Mucosa of descending colon (tissue), 3 donors: ENCODE measurements at regions not wholly inside any gene's neighbourhood (a gene's known extent, or its start where the extent isn't known, plus 50 kb on each side); places are given as distances from the start of the nearest gene placed in this dataset.

Source experiments
- ATAC-seq: fragments of 200-7000 bp; cut with Tn5 transposase; one replicate; pipeline ENCODE4 v1.9.1; 2020; ENCODE audit warnings: mild to moderate bottlenecking, moderate library complexity
- DNase-seq, 3 donors: peaks; one replicate each; pipeline ENCODE4 v3.0.0-alpha.2; 2020
- H3K36me3 ChIP-seq: fragments of 200-600 bp; one replicate; pipeline ENCODE4 v1.8.0; 2021; ENCODE audit warnings: low read depth, mild to moderate bottlenecking
- H3K4me1 ChIP-seq: fragments of 200-600 bp; one replicate; pipeline ENCODE4 v1.8.0; 2021; ENCODE audit warnings: low read depth, mild to moderate bottlenecking
- H3K4me3 ChIP-seq: fragments of 200-600 bp; one replicate; pipeline ENCODE4 v1.8.0; 2021; ENCODE audit warnings: mild to moderate bottlenecking
- H3K9me3 ChIP-seq: fragments of 200-600 bp; one replicate; pipeline ENCODE4 v1.8.0; 2021; ENCODE audit warnings: mild to moderate bottlenecking
- intact Hi-C, 2 donors: fragments of 100-400 bp; cut with DNase I in 1 of 2; cut with micrococcal nuclease in 1 of 2; formaldehyde crosslinking; loops; one replicate each; pipeline versions ENCODE4 v1.11.0 to v1.11.1; 2022; cut with DNase I, micrococcal nuclease
- TF ChIP-seq, protein P1 (sequence below): fragments of 200-600 bp; IDR thresholded peaks from one replicate; pipeline ENCODE4 v1.8.0; 2022; ENCODE audit warnings: antibody characterized with exemption, mild to moderate bottlenecking
- donor health status: DM: no; HTN: no; CAD: no; lungs with moderate emphysema.
- donor health status: DM: no; HTN: no; CAD: no.
- donor health status: DM: no; HTN: yes; CAD: no.

DNA sequence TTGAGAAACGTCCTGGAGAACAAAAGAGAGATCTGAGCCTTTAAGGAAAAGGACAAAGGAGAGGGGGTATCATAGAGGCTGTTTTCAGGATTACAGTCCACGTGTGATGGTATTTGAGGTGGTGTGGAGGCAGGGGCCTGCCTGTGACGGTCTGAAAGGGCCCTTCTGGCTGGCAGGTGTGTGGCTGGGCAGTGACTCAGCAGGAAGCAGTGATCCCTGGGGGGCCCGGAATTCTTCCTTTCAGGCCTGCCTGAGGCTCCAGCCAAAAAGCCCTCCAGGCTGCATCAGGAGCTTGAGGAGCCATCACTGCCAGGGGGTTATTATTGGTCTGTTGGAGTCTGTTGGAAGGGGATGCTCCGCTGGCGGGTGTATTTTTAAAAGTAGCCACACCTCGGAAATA is 97.2 kb upstream of the TMEM18 start:
- ATAC-seq: no peak
- no peak for DNase-seq
- H3K4me1 ChIP-seq: no peaks in the 10 kb centered on the region
- intact Hi-C loops: no loop called here
- H3K36me3 ChIP-seq: no peaks in the 10 kb centered on the region
- TF ChIP-seq, protein P1, sequence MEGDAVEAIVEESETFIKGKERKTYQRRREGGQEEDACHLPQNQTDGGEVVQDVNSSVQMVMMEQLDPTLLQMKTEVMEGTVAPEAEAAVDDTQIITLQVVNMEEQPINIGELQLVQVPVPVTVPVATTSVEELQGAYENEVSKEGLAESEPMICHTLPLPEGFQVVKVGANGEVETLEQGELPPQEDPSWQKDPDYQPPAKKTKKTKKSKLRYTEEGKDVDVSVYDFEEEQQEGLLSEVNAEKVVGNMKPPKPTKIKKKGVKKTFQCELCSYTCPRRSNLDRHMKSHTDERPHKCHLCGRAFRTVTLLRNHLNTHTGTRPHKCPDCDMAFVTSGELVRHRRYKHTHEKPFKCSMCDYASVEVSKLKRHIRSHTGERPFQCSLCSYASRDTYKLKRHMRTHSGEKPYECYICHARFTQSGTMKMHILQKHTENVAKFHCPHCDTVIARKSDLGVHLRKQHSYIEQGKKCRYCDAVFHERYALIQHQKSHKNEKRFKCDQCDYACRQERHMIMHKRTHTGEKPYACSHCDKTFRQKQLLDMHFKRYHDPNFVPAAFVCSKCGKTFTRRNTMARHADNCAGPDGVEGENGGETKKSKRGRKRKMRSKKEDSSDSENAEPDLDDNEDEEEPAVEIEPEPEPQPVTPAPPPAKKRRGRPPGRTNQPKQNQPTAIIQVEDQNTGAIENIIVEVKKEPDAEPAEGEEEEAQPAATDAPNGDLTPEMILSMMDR: no peak
- no peaks in the 10 kb centered on the region for H3K9me3 ChIP-seq
- no peak overlapping the region for H3K4me3 ChIP-seq

DNA sequence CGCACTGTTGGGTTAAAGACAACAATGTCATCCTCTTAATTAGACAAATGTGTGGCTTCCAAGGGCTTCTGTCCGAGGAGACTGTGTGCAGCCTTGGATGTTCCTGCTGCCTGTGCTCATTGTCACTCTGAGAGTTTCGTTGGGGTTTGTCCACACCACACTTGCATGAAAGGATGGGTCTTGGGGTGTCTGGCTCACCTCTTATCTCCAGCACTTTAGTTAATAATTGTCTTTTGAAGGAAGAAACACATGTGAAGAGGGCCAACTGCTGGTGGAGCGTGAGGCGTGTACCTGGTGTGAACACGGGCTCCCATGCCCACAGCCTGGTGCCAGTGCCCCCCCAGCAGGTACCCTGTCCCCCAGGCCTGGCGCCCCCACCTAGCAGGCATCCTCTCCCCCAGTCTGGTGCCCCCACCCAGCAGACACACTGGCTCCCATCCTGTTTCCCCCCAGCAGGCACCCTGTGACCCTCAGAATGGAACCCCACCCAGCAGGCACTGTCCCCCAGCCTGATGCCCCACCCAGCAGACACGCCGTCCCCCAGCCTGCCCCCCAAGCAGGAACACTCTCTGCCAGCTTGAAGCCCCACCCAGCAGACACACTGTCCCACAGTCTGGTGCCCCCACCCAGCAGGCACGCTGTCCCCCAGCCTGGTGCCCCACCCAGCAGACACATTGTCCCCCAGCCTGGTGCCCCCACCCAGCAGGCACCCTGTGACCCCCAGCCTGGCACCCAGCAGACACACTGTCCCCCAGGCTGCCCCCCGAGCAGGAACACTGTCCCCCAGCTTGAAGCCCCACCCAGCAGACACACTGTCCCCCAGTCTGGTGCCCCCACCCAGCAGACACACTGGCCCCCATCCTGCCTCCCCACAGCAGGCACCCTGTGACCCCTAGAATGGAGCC is 96.3 kb upstream of the TMEM18 start:
- Histone ChIP-seq H3K4me1 (no peaks in the 10 kb centered on the region), H3K4me3 (no peak overlapping the region), H3K36me3 (no peaks in the 10 kb centered on the region), H3K9me3 (no peaks in the 10 kb centered on the region)
- TF ChIP-seq, protein P1: no peak
- DNase-seq (no peak), ATAC-seq (no peak)
- intact Hi-C loops: no loop called here

DNA sequence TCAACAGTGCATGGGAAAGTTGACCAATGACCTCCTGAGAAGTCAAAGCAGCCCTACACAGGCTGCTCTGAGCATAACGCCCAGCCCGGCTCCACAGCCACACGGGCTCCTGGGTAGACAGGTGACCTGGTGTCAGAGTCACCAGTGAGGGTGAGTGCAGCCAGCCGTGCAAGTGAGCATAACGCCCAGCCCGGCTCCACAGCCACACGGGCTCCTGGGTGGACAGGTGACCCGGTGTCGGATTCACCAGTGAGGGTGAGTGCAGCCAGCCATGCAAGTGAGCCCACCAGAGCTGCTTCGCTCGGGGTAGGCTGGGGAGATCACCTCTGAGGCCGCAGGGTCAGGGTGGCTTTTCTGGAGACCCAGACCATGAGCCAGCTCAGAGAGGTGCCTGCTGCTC is 94.3 kb upstream of the TMEM18 start:
- Histone ChIP-seq H3K36me3 (no peaks in the 10 kb centered on the region), H3K9me3 (no peaks in the 10 kb centered on the region), H3K4me1 (no peaks in the 10 kb centered on the region), H3K4me3 (no peak overlapping the region)
- intact Hi-C loops: no loop called here
- ATAC-seq (no peak), DNase-seq (no peak)
- TF ChIP-seq, protein P1: no peak

DNA sequence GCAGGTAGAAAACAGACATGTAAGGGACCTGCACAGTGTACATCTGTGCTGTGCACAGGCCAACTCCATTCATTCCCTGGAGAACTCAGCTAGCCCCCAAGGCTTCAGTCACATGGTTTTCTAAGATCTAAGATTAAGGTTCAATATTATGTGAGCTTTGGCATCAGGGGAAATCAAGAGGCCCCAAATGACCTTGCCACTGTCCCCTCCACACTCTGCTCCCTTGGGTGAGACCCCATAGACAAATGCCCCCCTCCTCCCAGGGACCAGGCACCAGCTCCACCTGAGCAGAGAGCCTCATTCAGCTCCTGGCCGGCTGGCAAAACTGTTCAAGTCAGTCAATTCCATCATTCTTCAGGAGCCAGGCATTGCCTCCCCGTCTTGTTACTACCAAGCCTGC is 93.6 kb upstream of the TMEM18 start:
- H3K36me3 ChIP-seq: no peaks in the 10 kb centered on the region
- intact Hi-C loops: no loop called here
- ATAC-seq: no peak
- DNase-seq: no peak
- TF ChIP-seq, protein P1: no peak
- H3K9me3 ChIP-seq: no peaks in the 10 kb centered on the region
- no peaks in the 10 kb centered on the region for H3K4me1 ChIP-seq
- no peak overlapping the region for H3K4me3 ChIP-seq

DNA sequence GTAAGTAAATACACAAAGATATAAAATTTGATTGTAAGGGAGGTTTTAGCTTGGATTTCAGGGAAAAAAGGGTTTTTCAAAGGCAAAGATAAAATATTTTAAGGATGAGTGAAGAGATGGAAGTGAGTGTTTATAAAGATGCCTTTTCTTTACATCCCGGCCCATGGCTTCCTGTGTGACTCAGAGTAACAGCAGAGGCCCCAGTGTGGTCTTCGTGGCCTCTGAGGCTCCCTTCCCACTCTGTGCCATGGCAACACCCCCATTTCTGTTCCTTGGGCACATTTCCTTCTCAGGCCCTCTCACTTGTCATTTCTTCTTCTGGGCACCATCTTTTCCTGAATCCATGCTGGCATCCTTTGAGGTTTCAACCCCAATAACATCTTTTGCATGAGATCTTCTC is 92.6 kb upstream of the TMEM18 start:
- H3K4me3 ChIP-seq: no peak overlapping the region
- DNase-seq (no peak), ATAC-seq (no peak)
- no peaks in the 10 kb centered on the region for H3K9me3 ChIP-seq
- H3K36me3 ChIP-seq: no peaks in the 10 kb centered on the region
- intact Hi-C loops: no loop called here
- TF ChIP-seq, protein P1: no peak
- no peaks in the 10 kb centered on the region for H3K4me1 ChIP-seq
